PC-9 (cell line): ENCODE measurements at regions not wholly inside any gene's neighbourhood (a gene's known extent, or its start where the extent isn't known, plus 50 kb on each side); places are given as distances from the start of the nearest gene placed in this dataset.

ENCODE experiments used
- CTCF ChIP-seq: fragments of 200-600 bp; sonication (generic); conservative IDR thresholded peaks from 2 replicates; pipeline ENCODE4 v1.6.1; 2017; ENCODE audit warnings: mixed run types, antibody characterized with exemption, mild to moderate bottlenecking, moderate library complexity
- EZH2 ChIP-seq: fragments of 200-600 bp; sonication (generic); IDR thresholded peaks from 2 replicates; pipeline ENCODE4 v1.8.0; 2017; ENCODE audit warnings: antibody characterized with exemption, low read depth

- TF ChIP-seq CTCF = no peak
- TF ChIP-seq EZH2 = no peak
Measured at GRCh38 chr20:1801225-1801928, 93.8 kb upstream of the SIRPA start.
